NOMO-1 treated with dmso at 0.1 percent for 144 hours (cell line): ENCODE measurements at regions not wholly inside any gene's neighbourhood (a gene's known extent, or its start where the extent isn't known, plus 50 kb on each side); places are given as distances from the start of the nearest gene placed in this dataset.
"Not testable (repeated sequence)": the region's sequence is repeated elsewhere in the genome, so short reads cannot be mapped to it uniquely, and the experiment has no call there.

ENCODE experiments used
- DNase-seq: peaks from one replicate; lab custom pipeline; 2025; ENCODE audit not compliant: unreplicated experiment; lab: John Stamatoyannopoulos, UW

DNA sequence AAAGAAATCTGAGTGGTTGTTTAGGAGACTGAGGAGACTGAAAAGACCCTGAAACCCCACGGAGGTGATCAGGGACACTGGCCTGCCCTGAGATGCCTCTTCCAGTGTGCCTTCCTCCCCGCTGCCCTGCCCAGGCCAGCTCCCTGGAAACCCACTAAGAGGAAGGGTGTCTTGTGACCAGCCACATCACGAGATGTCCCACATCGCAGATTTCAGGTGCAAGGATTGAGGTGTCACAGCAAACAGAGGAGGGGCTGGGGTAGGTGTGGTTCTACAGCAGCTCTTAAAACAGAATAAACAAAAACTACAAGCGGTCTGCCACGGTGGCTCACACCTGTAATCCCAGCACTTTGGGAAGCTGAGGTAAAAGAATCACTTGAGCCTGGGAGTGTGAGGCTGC is 184.3 kb upstream of the C14orf180 start:
- DNase-seq = no peak

DNA sequence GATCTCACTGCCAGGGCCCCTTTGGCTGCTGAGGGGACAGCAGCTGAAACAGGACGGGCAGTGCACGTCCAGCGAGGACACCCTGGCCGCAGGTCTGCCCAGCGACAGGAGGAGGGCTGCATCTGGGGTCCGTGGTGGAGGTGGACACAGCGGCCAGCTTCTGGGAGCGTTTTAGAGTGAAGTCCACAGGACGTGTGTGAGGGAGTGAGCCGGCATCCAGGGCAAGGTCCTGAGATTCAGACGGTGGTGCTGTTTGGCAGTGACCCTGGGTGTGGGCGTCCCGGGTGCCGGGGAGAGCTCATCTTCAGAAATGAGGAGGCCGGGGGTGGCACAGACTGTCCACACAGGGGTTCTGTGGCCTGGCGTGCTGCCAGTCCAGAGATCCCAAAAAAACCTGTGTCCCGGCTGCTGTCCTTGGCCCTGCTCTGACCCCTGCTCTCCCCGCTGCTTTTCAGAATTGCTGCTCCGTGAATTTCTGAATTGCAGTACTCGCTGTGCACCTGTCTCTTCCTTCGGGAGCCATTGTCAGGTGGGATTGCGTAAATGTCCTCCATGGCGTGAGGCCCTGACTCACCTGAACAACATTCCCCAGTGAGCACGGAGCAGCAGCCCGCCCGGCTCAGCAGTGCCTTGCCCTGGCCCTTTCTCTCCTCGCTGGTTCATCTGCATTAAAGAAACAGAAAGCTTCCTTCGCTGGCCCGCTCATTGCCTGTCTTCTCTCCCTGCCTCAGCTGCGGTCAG is 183.5 kb upstream of the C14orf180 start:
- DNase-seq = no peak

- DNase-seq = no peak
These were observed 182.7 kb upstream of the C14orf180 start for GRCh38 chr14:104396682-104397470.

DNA sequence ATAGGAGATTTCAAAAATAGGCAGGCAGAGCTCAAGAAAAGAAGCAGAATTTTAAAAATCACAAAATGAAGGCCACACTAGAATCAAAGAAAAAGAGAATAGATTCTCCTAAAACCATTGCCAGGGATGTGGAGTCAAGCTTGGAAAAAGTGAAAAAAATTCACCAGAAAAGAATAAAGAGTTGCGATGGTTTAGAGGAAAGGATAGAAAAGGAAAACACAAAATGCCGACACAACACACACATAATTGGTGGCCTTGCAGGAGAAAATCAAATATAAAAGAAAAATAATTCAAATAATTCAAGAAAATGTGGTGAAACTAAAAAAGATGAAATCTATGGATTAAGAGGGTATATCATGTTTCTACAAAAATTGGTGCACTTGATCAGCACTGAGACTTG is 181.6 kb upstream of the C14orf180 start:
- DNase-seq = no peak

DNA sequence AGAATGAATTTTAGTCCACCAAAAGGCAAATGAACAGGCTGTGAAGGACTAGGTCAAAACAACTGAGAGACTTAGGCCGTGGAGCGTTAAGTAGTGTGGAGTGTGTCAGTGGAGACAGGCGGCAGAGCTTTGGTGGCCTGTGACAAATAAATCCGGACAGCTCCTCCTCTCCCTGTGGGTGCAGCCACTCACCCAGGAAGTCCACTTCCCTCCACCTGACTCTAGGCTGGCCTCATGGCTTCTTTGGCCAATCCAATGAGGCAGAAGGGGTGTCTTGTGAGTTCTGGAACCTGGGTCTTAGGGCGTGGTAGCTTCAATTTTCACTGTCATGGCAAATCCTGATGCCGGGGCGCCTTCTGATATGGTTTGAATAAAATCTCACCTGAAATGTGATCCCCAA is 180.9 kb upstream of the C14orf180 start:
- no peak for DNase-seq

DNA sequence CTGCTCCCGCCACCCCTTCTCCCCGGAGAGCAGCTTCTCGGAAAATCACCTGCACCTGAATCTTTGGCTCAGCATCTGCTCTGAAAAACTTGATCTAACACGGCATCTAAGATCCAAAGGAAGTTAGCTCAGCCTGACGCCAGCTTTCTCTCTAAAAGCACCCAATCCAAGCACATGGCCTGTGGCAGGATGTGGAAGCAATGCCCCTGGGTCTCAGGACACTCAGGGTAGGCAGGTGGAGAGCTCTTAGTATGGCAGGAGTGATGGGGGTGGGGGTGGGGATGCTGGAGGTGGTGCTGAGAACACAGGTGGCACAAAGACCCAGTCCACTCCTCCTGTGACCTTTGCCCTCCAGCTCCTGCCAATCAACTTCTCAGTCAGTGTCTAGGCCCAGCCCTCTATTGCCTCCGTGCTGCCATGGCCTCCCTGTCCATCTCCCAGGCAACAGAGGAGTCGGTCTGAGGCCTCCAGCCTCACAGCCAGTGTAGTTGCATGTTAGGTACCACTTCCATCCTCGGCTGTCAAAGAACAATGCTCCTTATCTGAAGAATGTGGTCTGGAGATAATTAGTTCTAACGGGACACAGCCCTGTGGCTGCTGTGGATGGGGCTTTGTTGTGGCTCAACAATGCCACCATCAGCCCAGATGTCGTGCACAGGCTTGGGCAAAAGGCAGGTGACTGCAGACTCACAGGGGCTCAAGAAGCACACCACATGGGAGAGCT is 180.0 kb upstream of the C14orf180 start:
- no peak for DNase-seq

- no peak for DNase-seq
These were observed 179.2 kb upstream of the C14orf180 start for GRCh38 chr14:104400355-104400754.

GRCh38 chr14:104401785-104402184 is 177.8 kb upstream of the C14orf180 start:
- no peak for DNase-seq

GRCh38 chr14:104402303-104402702 is 177.3 kb upstream of the C14orf180 start:
- not testable (repeated sequence) for DNase-seq

DNA sequence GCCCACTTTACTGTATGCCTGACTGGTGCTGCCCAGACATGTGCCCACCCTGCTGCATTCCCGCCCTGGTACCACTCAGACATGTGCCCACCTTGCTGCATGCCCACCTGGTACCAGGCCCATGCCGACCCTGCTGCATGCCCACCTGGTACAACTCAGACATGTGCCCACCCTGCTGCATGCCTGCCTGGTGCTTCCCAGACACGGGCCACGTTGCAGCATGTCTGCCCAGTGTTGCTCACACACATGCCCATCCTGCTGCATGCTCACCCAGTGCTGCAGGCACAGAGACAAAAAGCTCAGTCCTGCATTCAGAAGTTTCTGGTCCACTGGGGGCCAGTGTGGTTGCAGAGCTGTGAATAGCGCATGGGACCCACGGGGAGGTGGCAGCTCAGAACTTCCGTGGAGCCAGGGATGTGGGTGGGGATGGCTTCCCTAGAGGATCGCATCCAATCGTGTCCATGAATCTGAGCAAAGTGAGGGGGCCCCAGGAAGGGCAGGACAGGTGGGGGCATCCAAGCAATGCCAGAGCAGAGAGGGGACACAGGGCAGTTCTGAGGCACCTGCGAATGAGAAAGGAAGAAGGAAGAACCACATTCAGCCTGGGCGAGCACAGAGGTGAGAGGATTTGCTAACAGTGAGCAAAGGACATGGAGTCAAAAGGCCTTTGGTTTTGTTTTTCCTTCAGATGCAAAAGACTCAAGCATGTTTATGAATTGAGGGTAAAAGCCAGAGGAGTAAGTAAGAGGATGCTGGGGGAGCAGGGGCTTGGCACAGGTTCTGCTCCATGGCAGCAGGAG is 175.9 kb upstream of the C14orf180 start:
- no peak for DNase-seq

GRCh38 chr14:104404922-104405321 is 174.6 kb upstream of the C14orf180 start:
- DNase-seq = no peak

DNA sequence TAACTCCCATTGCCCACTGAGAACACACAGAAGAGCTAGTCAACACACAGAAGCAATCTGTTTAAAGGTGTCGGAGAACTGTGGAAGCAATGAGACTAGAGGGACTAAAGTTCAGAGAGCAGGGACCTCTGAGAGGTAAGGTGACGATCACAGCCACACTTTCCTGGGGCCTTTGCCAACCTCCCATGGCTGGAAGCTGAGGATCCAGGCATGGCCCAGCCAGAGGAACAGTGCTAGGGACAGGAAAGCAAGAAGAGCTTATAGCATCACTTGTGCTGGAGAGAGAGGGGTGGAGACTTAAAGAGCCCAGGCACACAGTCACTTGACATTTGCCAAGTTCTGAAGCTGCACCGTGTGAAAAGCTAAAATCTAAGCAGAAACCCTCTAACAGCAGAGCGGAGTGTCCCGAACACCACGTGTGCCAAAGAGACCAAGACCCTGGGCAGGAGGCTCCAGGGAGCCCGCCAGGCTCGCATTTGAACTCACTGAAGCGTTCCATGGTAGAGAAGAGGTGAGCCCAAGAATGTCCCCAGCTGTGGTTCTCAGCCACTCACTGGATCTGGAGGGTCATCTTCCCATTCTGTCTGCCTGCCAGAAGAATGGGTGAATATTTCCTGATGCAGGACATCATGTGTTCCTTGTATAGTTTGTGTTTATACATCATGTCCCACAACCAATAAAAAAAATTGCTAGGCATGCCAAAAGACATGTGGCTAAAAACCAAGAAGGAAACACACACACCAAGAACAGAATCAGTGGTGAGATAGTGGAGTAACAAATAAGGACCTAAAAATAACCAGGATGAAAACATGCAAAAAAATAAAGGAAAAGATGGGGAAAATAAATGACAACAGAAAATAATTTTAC is 174.0 kb upstream of the C14orf180 start:
- DNase-seq = no peak

- DNase-seq = no peak
These were observed 172.7 kb upstream of the C14orf180 start for GRCh38 chr14:104406831-104407230.

GRCh38 chr14:104416383-104416782 is 163.2 kb upstream of the C14orf180 start:
- no peak for DNase-seq

DNA sequence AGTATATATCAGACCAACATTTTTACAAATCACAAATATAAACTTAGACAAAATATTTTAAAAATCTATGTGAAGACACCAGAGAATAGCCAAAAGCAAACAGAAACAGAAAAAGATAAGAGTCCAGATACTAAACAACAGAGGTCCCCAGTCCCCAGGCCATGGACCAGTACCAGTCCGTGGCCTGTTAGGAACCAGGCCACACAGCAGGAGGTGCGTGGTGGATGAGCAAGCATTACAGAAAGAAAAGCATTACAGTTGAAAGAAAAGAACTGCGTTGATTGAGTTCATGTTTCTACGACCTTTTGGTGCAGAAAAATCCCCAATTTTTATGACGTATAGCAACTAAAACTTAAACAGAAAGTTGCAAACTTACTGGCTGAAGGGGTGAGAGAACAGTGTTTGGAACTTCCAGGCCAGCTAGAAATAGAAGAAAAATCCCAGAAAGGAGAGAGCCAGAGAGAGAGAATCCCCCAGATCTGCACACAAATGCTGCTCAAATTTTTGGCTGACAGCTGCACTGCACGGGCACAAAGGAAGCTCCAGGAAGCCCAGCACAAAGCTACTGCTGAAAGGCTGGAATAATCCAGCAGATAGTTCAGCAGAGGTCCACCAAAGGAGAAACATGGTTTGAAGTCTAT is 159.6 kb upstream of the C14orf180 start:
- DNase-seq = no peak

DNA sequence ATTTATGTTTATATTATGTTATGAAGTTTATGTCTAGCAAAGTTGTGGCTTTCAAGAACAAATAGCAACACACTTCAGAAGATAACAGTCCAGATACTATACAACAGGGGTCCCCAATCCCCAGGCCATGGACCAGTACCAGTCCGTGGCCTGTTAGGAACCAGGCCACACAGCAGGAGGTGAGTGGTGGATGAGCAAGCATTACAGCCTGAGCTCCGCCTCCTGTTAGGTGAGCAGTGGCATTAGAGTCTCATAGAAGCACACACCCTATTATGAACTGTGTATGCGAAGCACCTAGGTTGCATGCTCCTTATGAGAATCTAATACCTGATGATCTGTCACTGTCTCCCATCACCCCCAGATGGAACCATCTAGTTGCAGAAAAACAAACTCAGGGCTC is 159.0 kb upstream of the C14orf180 start:
- not testable (repeated sequence) for DNase-seq

DNA sequence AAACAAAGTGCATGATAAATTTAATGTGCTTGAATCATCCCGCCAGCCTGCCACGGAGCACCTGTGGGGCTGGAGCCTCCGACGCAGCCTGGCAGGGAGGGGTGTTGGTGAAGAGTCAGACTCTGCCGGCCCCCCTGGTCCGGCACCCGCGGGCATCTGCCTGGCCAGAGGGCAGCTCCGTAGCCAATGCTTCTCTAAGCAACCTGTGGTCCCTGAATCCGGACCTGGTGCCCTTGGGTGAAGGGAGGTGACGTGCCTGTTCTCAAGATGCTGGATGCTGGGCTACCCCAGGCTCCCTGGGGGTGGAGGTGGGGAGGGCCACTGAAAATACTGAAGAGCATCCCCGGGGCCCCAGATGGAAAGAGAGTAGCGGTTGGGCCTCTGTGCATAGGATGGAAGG is 158.6 kb upstream of the C14orf180 start:
- no peak for DNase-seq

DNA sequence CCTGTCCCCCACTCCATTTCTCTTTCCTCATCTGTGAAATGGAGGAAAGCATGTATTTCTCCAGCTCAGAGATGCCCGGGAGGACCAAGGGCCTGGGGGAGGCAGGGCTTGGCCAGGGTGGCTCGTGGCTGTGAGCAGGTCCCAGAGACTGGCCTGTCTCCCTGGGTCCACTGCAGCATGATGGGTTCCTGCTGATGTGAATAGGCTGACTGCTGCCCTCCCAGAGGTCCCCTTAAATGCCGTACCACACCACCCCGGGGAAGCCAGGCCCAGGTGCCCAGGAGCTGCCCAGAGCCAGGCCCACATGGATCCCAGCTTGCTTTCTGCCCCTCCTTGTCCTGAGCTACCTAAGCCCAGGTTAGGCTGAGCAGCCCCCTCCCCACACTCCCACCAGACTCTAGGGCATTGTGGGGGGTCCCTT is 158.2 kb upstream of the C14orf180 start:
- no peak for DNase-seq
